ENCODE measurements at regions not wholly inside any gene's neighbourhood (a gene's known extent, or its start where the extent isn't known, plus 50 kb on each side); places are given as distances from the start of the nearest gene placed in this dataset.

- no peaks in the 10 kb centered on the region for H3K36me3 Mint-ChIP-seq (ENCODE audit: low read depth)
- H3K9me3 Mint-ChIP-seq, result no peaks in the 10 kb centered on the region; the same call in 1 of the 2 replicates
- no peaks in the 10 kb centered on the region for H3K4me1 Mint-ChIP-seq (ENCODE audit: low read depth)
- DNase-seq, result no peak
- TF ChIP-seq, protein P1, sequence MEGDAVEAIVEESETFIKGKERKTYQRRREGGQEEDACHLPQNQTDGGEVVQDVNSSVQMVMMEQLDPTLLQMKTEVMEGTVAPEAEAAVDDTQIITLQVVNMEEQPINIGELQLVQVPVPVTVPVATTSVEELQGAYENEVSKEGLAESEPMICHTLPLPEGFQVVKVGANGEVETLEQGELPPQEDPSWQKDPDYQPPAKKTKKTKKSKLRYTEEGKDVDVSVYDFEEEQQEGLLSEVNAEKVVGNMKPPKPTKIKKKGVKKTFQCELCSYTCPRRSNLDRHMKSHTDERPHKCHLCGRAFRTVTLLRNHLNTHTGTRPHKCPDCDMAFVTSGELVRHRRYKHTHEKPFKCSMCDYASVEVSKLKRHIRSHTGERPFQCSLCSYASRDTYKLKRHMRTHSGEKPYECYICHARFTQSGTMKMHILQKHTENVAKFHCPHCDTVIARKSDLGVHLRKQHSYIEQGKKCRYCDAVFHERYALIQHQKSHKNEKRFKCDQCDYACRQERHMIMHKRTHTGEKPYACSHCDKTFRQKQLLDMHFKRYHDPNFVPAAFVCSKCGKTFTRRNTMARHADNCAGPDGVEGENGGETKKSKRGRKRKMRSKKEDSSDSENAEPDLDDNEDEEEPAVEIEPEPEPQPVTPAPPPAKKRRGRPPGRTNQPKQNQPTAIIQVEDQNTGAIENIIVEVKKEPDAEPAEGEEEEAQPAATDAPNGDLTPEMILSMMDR (IDR thresholded peaks at IDR 0.05), result no peak
- no peak overlapping the region for H3K4me3 Mint-ChIP-seq
- H3K27ac Mint-ChIP-seq, result no peak overlapping the region
- H3K27me3 Mint-ChIP-seq (ENCODE audit: insufficient read depth), result no peaks in the 10 kb centered on the region
Measured at GRCh38 chrX:144333429-144333828, 449.6 kb downstream of the UBE2NL start.

GRCh38 chrX:144334577-144334976, 450.7 kb downstream of the UBE2NL start:
- H3K27ac Mint-ChIP-seq, result no peak overlapping the region
- no peak overlapping the region for H3K4me3 Mint-ChIP-seq
- H3K9me3 Mint-ChIP-seq, result peaks cover 4% of the 10 kb centered on the region; the same call in 1 of the 2 replicates
- no peaks in the 10 kb centered on the region for H3K4me1 Mint-ChIP-seq (ENCODE audit: low read depth)
- no peaks in the 10 kb centered on the region for H3K36me3 Mint-ChIP-seq (ENCODE audit: low read depth)
- no peak for DNase-seq
- no peaks in the 10 kb centered on the region for H3K27me3 Mint-ChIP-seq (ENCODE audit: insufficient read depth)
- TF ChIP-seq, protein P1 (IDR thresholded peaks at IDR 0.05), result no peak

GRCh38 chrX:144335402-144335801, 451.5 kb downstream of the UBE2NL start:
- Mint-ChIP-seq H3K4me1 (ENCODE audit: low read depth) (no peaks in the 10 kb centered on the region), H3K27me3 (ENCODE audit: insufficient read depth) (no peaks in the 10 kb centered on the region), H3K36me3 (ENCODE audit: low read depth) (no peaks in the 10 kb centered on the region), H3K4me3 (no peak overlapping the region), H3K9me3 (peaks cover 4% of the 10 kb centered on the region; the same call in 1 of the 2 replicates), H3K27ac (no peak overlapping the region)
- DNase-seq, result no peak
- TF ChIP-seq, protein P1 (IDR thresholded peaks at IDR 0.05), result no peak

GRCh38 chrX:144379156-144379555, 495.3 kb downstream of the UBE2NL start:
- DNase-seq, result no peak
- H3K36me3 Mint-ChIP-seq (ENCODE audit: low read depth), result no peaks in the 10 kb centered on the region
- H3K4me1 Mint-ChIP-seq (ENCODE audit: low read depth), result no peaks in the 10 kb centered on the region
- H3K4me3 Mint-ChIP-seq, result no peak overlapping the region
- H3K9me3 Mint-ChIP-seq, result peaks cover 7% of the 10 kb centered on the region
- no peak overlapping the region for H3K27ac Mint-ChIP-seq
- TF ChIP-seq, protein P1 (IDR thresholded peaks at IDR 0.05), result no peak
- no peaks in the 10 kb centered on the region for H3K27me3 Mint-ChIP-seq (ENCODE audit: insufficient read depth)

DNA sequence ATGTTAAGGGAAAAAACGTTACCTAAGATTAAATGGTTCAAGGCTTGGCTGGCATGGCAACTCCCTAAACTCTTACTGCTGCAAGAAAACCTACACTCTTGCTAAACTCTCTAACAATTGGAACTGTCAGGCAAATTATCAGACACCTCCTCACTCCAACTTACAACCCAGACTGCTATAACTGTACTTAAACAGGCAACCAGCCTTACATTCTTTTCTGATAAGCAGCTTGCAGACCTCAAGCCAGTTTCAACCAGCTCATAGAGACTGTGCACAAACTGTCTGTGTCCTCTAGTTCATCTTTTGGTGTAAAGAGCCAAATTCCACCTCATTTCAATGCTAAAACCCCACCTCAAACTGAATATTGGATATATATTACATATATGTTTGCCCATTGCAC, 504.9 kb downstream of the UBE2NL start:
- H3K36me3 Mint-ChIP-seq (ENCODE audit: low read depth), result no peaks in the 10 kb centered on the region
- H3K27me3 Mint-ChIP-seq (ENCODE audit: insufficient read depth), result no peaks in the 10 kb centered on the region
- H3K4me3 Mint-ChIP-seq, result no peak overlapping the region
- H3K4me1 Mint-ChIP-seq (ENCODE audit: low read depth), result no peaks in the 10 kb centered on the region
- no peak for DNase-seq
- TF ChIP-seq, protein P1 (IDR thresholded peaks at IDR 0.05), result no peak
- no peak overlapping the region for H3K27ac Mint-ChIP-seq
- H3K9me3 Mint-ChIP-seq, result no peaks in the 10 kb centered on the region; the same call in 1 of the 2 replicates

All from HFFc6 (cell line).